ENCODE measurements at regions not wholly inside any gene's neighbourhood (a gene's known extent, or its start where the extent isn't known, plus 50 kb on each side); places are given as distances from the start of the nearest gene placed in this dataset.

DNA sequence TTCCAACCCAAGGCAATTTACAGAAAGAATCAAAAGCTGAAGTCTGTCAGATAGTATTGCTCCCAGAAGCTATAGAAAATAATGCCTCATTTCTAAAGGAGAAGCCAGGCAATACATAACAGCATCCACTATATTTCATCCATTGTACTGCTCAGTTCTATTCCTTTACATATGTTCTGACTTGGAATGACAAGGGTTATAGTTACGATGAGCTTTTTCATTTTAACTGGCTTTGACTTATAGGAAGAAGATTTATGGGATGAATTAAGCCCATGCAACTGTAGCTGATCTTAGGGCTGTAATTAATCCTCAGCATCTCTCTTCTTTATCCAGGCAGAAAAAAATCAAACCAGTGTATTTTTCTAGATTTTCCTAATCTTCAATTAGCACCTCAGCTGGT lies 676.3 kb upstream of the CCDC54 start:
- intact Hi-C loops (cut with DNase I) = no loop called here
- Histone ChIP-seq H3K9me3 (no peaks in the 10 kb centered on the region), H3K4me3 (replicated peaks in 1 of 3) (no peak overlapping the region), H3K27me3 (no peaks in the 10 kb centered on the region), H3K27ac (no peak overlapping the region), H3K36me3 (no peaks in the 10 kb centered on the region), H3K4me1 (no peaks in the 10 kb centered on the region)
- TF ChIP-seq, protein P1, sequence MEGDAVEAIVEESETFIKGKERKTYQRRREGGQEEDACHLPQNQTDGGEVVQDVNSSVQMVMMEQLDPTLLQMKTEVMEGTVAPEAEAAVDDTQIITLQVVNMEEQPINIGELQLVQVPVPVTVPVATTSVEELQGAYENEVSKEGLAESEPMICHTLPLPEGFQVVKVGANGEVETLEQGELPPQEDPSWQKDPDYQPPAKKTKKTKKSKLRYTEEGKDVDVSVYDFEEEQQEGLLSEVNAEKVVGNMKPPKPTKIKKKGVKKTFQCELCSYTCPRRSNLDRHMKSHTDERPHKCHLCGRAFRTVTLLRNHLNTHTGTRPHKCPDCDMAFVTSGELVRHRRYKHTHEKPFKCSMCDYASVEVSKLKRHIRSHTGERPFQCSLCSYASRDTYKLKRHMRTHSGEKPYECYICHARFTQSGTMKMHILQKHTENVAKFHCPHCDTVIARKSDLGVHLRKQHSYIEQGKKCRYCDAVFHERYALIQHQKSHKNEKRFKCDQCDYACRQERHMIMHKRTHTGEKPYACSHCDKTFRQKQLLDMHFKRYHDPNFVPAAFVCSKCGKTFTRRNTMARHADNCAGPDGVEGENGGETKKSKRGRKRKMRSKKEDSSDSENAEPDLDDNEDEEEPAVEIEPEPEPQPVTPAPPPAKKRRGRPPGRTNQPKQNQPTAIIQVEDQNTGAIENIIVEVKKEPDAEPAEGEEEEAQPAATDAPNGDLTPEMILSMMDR (IDR thresholded peaks at IDR 0.05) = no peak
- TF ChIP-seq POLR2A (IDR thresholded peaks at IDR 0.05) = no peak
- DNase-seq = no peak
- WGBS, 2 donors = 89 to 98% methylated on average over 1 of the region's 1 CpG

DNA sequence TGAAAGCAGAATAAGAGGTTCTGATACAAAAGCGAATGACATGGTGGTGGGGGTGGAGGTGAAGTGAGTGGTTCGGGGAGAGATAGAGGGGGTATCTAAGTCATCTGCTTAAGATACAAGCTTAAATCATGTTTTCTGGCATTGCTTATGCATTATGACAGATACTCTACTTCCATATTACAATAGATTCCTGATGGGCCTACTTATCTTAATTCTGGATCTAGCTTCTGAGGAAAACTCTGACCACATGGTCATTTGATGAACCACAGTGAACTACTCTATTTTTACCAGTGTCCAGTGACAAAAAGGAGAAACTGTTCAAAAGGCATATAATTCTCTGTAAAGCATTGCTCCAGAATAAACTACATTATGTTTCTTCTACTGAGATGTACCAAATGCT lies 673.7 kb upstream of the CCDC54 start:
- no peaks in the 10 kb centered on the region for H3K27me3 ChIP-seq
- no peaks in the 10 kb centered on the region for H3K36me3 ChIP-seq
- intact Hi-C loops (cut with DNase I) = no loop called here
- TF ChIP-seq POLR2A (IDR thresholded peaks at IDR 0.05) = no peak
- TF ChIP-seq, protein P1 (IDR thresholded peaks at IDR 0.05) = no peak
- 89 to 94% methylated on average over 2 of the region's 2 CpGs for WGBS, 2 donors
- H3K4me3 ChIP-seq (replicated peaks in 1 of 3) = no peak overlapping the region
- H3K27ac ChIP-seq = no peak overlapping the region
- no peak for DNase-seq
- H3K4me1 ChIP-seq = no peaks in the 10 kb centered on the region
- no peaks in the 10 kb centered on the region for H3K9me3 ChIP-seq

DNA sequence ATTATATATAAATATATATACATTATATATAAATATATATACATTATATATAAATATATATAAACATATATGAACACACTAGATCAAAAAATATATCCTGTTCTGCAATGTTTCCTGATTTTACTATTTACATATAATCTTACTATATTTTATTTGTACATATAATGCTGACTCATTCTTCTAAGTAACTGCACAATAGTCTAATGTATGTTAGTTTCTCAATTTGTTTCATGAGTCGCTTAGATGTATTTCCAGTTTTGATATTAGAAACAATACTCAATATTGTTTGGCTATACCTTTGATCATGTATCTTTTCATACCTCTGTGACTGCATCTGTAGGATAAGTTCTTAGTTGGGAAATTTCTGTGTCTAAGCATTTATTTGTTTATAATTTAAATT lies 669.9 kb upstream of the CCDC54 start:
- Histone ChIP-seq H3K9me3 (no peaks in the 10 kb centered on the region), H3K36me3 (no peaks in the 10 kb centered on the region), H3K27ac (no peak overlapping the region), H3K4me3 (replicated peaks in 1 of 3) (no peak overlapping the region), H3K4me1 (no peaks in the 10 kb centered on the region), H3K27me3 (no peaks in the 10 kb centered on the region)
- DNase-seq = no peak
- TF ChIP-seq, protein P1 (IDR thresholded peaks at IDR 0.05) = no peak
- TF ChIP-seq POLR2A (IDR thresholded peaks at IDR 0.05) = no peak
- WGBS, 2 donors = 95 to 96% methylated on average over 1 of the region's 1 CpG
- intact Hi-C loops (cut with DNase I) = no loop called here

DNA sequence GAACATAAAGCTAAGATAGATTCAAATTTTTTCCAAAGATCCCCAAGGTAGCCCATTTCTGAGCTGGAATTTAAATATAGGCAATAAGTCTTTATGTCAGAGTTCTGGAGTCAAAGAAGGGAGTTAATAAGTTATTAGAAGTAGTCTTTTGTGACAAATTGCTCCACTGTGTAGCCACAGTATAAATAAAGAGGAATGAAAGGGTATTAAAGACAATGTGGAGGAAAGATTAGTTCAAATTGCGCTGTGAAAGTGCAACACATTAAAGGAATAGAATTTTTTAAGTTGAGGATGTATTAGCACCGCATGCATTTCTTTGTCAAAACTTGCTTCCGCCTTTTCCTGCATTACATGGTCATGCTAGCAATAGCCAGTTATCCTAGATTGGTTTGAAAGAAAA lies 666.6 kb upstream of the CCDC54 start:
- Histone ChIP-seq H3K36me3 (no peaks in the 10 kb centered on the region), H3K27me3 (no peaks in the 10 kb centered on the region), H3K27ac (no peak overlapping the region), H3K4me3 (replicated peaks in 1 of 3) (no peak overlapping the region), H3K9me3 (no peaks in the 10 kb centered on the region), H3K4me1 (no peaks in the 10 kb centered on the region)
- TF ChIP-seq, protein P1 (IDR thresholded peaks at IDR 0.05) = no peak
- no peak for TF ChIP-seq POLR2A (IDR thresholded peaks at IDR 0.05)
- intact Hi-C loops (cut with DNase I) = no loop called here
- DNase-seq = no peak
- 89 to 94% methylated on average over 3 of the region's 3 CpGs for WGBS, 2 donors

DNA sequence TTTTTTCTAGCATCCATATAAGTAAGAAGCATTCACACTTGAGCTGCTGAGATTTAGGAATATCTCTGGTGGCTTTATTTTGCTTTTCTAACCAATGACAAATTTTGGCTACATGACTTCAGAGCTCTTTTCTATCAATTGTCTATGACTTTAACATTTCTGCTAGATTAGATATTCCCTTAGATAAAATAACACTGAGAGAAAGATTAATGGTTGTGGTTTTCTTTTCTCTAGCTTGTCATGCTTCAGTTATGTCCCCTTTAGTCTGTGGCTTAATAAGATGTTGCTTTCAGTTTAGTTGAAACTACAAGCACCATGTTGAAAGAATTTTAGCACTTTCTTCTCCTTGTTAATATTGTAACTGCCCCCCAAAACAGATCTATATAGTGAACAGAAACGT lies 665.6 kb upstream of the CCDC54 start:
- no peak overlapping the region for H3K27ac ChIP-seq
- no peaks in the 10 kb centered on the region for H3K36me3 ChIP-seq
- H3K4me1 ChIP-seq = no peaks in the 10 kb centered on the region
- TF ChIP-seq, protein P1 (IDR thresholded peaks at IDR 0.05) = no peak
- TF ChIP-seq POLR2A (IDR thresholded peaks at IDR 0.05) = no peak
- 22 to 30% methylated on average over 1 of the region's 1 CpG for WGBS, 2 donors
- no peaks in the 10 kb centered on the region for H3K27me3 ChIP-seq
- H3K4me3 ChIP-seq (replicated peaks in 1 of 3) = no peak overlapping the region
- DNase-seq = no peak
- no peaks in the 10 kb centered on the region for H3K9me3 ChIP-seq
- intact Hi-C loops (cut with DNase I) = no loop called here
